HG02623 (cell line): ENCODE measurements at regions not wholly inside any gene's neighbourhood (a gene's known extent, or its start where the extent isn't known, plus 50 kb on each side); places are given as distances from the start of the nearest gene placed in this dataset.
"Not testable (repeated sequence)": the region's sequence is repeated elsewhere in the genome, so short reads cannot be mapped to it uniquely, and the experiment has no call there.

Experiments used
- ATAC-seq: cut with Tn5 transposase; IDR thresholded peaks from one replicate; pipeline ENCODE4 v1.9.1; 2021; ENCODE audit warnings: moderate library complexity; ENCODE audit not compliant: unreplicated experiment

- no peak for ATAC-seq
Measured at GRCh38 chr11:112689851-112690250, 271.4 kb upstream of the NCAM1 start.

- ATAC-seq, result no peak
Measured at GRCh38 chr11:112693781-112694180, 267.4 kb upstream of the NCAM1 start.

GRCh38 chr11:112694245-112694644 lies 267.0 kb upstream of the NCAM1 start:
- no peak for ATAC-seq

GRCh38 chr11:112694813-112695212 lies 266.4 kb upstream of the NCAM1 start:
- ATAC-seq, result no peak

GRCh38 chr11:112697391-112698178 lies 263.6 kb upstream of the NCAM1 start:
- ATAC-seq, result no peak

- no peak for ATAC-seq
Measured at GRCh38 chr11:112705148-112705547, 256.1 kb upstream of the NCAM1 start.

GRCh38 chr11:112706863-112707262 lies 254.4 kb upstream of the NCAM1 start:
- no peak for ATAC-seq

GRCh38 chr11:112714340-112714739 lies 246.9 kb upstream of the NCAM1 start:
- not testable (repeated sequence) for ATAC-seq

- no peak for ATAC-seq
Measured at GRCh38 chr11:112715056-112715455, 246.2 kb upstream of the NCAM1 start.

- no peak for ATAC-seq
Measured at GRCh38 chr11:112718483-112718882, 242.7 kb upstream of the NCAM1 start.

GRCh38 chr11:112719736-112720525 lies 241.3 kb upstream of the NCAM1 start:
- ATAC-seq, result no peak

GRCh38 chr11:112722148-112722547 lies 239.1 kb upstream of the NCAM1 start:
- no peak for ATAC-seq

GRCh38 chr11:112722876-112723275 lies 238.3 kb upstream of the NCAM1 start:
- no peak for ATAC-seq

GRCh38 chr11:112723676-112724495 lies 237.3 kb upstream of the NCAM1 start:
- no peak for ATAC-seq

- no peak for ATAC-seq
Measured at GRCh38 chr11:112724496-112724790, 236.8 kb upstream of the NCAM1 start.

GRCh38 chr11:112725636-112726035 lies 235.6 kb upstream of the NCAM1 start:
- no peak for ATAC-seq

- ATAC-seq, result no peak
Measured at GRCh38 chr11:112727341-112727841, 233.8 kb upstream of the NCAM1 start.

- no peak for ATAC-seq
Measured at GRCh38 chr11:112728288-112728687, 232.9 kb upstream of the NCAM1 start.

- ATAC-seq, result no peak
Measured at GRCh38 chr11:112728716-112729115, 232.5 kb upstream of the NCAM1 start.

- no peak for ATAC-seq
Measured at GRCh38 chr11:112730591-112730990, 230.6 kb upstream of the NCAM1 start.

- ATAC-seq, result no peak
Measured at GRCh38 chr11:112731538-112731937, 229.7 kb upstream of the NCAM1 start.
